Breast epithelium (tissue), 4 donors: ENCODE measurements at regions not wholly inside any gene's neighbourhood (a gene's known extent, or its start where the extent isn't known, plus 50 kb on each side); places are given as distances from the start of the nearest gene placed in this dataset.

Experiments
- DNase-seq, 2 donors: peaks; one replicate each; pipeline ENCODE4 v3.0.0-alpha.2; 2019; ENCODE audit warnings: low spot score in 2 of 2
- H3K27ac ChIP-seq, 2 donors: fragments of 200-600 bp; sonication (generic) in 1 of 2; one replicate each; pipeline ENCODE4 v1.5.1; 2016 to 2019; ENCODE audit warnings: mild to moderate bottlenecking in 1 of 2
- H3K27me3 ChIP-seq, 2 donors: fragments of 200-600 bp; sonication (generic) in 1 of 2; one replicate each; pipeline versions ENCODE4 v1.5.1 to v1.6.0; 2017 to 2019; ENCODE audit warnings: control low read depth in 1 of 2, mild to moderate bottlenecking in 1 of 2
- H3K36me3 ChIP-seq: fragments of 200-600 bp; one replicate; pipeline ENCODE4 v1.5.1; 2019
- H3K4me1 ChIP-seq, 2 donors: fragments of 200-600 bp; sonication (generic); one replicate each; pipeline ENCODE4 v1.5.1; 2016 to 2019; ENCODE audit warnings: control low read depth in 1 of 2
- H3K4me3 ChIP-seq, 3 donors: fragments of 200-600 bp; sonication (generic); 1 replicate in 2 of 3; 2 replicates in 1 of 3; pipeline ENCODE4 v1.5.1; 2016 to 2019; ENCODE audit warnings: mild to moderate bottlenecking in 3 of 3, moderate library complexity in 2 of 3
- H3K9me3 ChIP-seq, 2 donors: fragments of 200-600 bp; sonication (generic) in 1 of 2; one replicate each; pipeline ENCODE4 v1.5.1; 2016 to 2019; ENCODE audit warnings: control low read depth in 1 of 2
- POLR2A ChIP-seq: fragments of 450-650 bp; IDR thresholded peaks from one replicate; pipeline ENCODE4 v1.6.1; 2016; ENCODE audit warnings: antibody characterized with exemption, mild to moderate bottlenecking, moderate library complexity
- POLR2AphosphoS5 ChIP-seq, 3 donors: sonication (generic); formaldehyde crosslinking; IDR thresholded peaks; one replicate each; pipeline ENCODE4 v1.6.1; 2017; ENCODE audit warnings: antibody characterized with exemption in 3 of 3
- intact Hi-C: fragments of 100-400 bp; cut with DNase I; formaldehyde crosslinking; loops from one replicate; pipeline ENCODE4 v1.15.1; 2023; ENCODE audit warnings: low total_unique reads
- TF ChIP-seq, protein P1 (sequence below), 3 donors: fragments of 450-650 bp; IDR thresholded peaks; one replicate each; pipeline ENCODE4 v1.5.1; 2016 to 2017; ENCODE audit warnings: antibody characterized with exemption in 3 of 3, mild to moderate bottlenecking in 3 of 3, moderate library complexity in 3 of 3

DNA sequence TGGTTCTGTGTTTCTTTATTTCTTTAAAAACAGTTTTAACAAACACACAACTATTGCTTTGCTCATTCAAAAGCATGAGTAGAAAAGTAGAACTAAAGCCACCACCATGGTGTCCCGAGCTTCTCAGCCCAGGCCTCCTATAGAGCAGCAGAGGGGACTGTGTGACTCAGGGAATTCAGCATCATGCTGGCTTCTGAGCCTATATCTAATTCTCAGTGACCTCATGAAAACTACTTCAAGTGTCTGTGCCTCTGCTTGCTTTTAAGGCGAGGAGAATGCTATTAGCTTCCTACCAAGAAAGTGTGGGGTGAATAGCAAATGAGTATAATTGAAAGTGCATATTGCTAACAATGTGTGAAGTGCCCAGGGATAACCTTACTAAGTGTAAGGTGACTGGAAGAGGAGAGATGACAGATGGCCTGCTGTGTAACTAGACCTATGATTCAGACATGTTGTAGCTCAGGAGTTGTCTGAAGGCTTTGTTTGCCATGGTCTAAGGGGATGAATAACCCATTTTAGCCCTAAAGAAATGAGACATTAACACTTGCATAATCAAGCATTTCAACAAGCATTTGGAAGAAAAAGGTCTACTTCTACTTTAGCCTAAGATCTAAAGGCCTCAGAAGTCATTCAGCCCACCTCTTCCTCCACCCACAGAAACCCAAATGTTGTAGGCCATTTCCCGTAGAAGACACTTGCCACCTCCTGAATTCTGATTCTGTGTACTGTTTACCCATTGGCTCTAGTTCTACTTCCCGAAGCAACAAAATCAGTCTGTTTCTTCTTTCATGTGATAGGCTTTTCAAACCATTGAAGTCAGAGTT lies 121.5 kb upstream of the ARG1 start:
- H3K27me3 ChIP-seq, result no peaks in the 10 kb centered on the region
- H3K4me1 ChIP-seq, result no peaks in the 10 kb centered on the region
- no peak for DNase-seq
- H3K27ac ChIP-seq, result no peak overlapping the region
- no peaks in the 10 kb centered on the region for H3K36me3 ChIP-seq
- intact Hi-C loops, result no loop called here
- H3K4me3 ChIP-seq, result no peak overlapping the region
- H3K9me3 ChIP-seq, result no peaks in the 10 kb centered on the region
- TF ChIP-seq POLR2A (no peak), POLR2AphosphoS5 (IDR thresholded peaks at IDR 0.05) (no peak)
- TF ChIP-seq, protein P1, sequence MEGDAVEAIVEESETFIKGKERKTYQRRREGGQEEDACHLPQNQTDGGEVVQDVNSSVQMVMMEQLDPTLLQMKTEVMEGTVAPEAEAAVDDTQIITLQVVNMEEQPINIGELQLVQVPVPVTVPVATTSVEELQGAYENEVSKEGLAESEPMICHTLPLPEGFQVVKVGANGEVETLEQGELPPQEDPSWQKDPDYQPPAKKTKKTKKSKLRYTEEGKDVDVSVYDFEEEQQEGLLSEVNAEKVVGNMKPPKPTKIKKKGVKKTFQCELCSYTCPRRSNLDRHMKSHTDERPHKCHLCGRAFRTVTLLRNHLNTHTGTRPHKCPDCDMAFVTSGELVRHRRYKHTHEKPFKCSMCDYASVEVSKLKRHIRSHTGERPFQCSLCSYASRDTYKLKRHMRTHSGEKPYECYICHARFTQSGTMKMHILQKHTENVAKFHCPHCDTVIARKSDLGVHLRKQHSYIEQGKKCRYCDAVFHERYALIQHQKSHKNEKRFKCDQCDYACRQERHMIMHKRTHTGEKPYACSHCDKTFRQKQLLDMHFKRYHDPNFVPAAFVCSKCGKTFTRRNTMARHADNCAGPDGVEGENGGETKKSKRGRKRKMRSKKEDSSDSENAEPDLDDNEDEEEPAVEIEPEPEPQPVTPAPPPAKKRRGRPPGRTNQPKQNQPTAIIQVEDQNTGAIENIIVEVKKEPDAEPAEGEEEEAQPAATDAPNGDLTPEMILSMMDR (IDR thresholded peaks at IDR 0.05), result no peak

DNA sequence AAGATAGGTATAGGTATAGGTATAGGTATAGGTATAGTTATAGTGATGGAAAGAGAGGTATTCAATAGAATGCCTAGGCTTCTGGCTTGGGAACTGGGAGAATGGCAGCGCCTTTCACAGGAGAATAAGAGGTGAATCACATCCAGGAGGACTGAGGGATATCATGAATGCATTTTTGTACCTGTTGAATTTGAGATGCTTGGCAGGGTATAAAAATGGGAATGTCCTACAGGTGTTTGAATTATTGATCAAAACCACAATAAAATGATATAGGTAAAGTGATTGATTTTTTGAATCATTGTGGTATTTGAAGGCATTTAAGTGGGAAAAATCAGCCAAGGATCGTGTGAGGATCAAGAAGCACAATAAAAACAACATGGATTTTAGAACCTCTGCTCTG lies 119.2 kb upstream of the ARG1 start:
- intact Hi-C loops, result no loop called here
- TF ChIP-seq, protein P1 (IDR thresholded peaks at IDR 0.05), result no peak
- no peak for TF ChIP-seq POLR2A
- no peak for TF ChIP-seq POLR2AphosphoS5 (IDR thresholded peaks at IDR 0.05)
- Histone ChIP-seq H3K27me3 (no peaks in the 10 kb centered on the region), H3K27ac (no peak overlapping the region), H3K36me3 (no peaks in the 10 kb centered on the region), H3K4me3 (no peak overlapping the region), H3K9me3 (no peaks in the 10 kb centered on the region), H3K4me1 (no peaks in the 10 kb centered on the region)
- no peak for DNase-seq

DNA sequence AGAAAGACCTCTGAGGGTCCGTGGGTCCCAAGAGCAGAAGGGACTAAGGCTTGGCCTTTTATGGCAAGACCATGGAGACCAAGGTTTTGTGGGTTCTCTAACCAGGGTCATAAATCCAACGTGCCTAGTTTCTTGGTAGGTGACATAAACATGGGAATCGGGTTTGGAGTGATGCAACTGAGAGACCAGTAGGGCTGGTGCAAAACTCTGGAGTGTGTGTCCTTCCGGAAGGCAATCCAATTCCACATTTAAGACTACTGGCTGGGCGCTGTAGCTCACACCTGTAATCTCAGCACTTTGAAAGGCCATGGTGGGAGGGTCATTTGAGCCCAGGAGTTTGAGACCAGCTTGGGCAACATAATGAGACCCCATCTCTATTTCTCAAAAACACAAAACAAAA lies 116.5 kb upstream of the ARG1 start:
- H3K4me3 ChIP-seq, result no peak overlapping the region
- TF ChIP-seq, protein P1 (IDR thresholded peaks at IDR 0.05), result no peak
- TF ChIP-seq POLR2A (no peak), POLR2AphosphoS5 (IDR thresholded peaks at IDR 0.05) (no peak)
- intact Hi-C loops, result no loop called here
- H3K27ac ChIP-seq, result no peak overlapping the region
- no peaks in the 10 kb centered on the region for H3K4me1 ChIP-seq
- no peaks in the 10 kb centered on the region for H3K36me3 ChIP-seq
- H3K27me3 ChIP-seq, result no peaks in the 10 kb centered on the region
- no peaks in the 10 kb centered on the region for H3K9me3 ChIP-seq
- DNase-seq, result no peak

DNA sequence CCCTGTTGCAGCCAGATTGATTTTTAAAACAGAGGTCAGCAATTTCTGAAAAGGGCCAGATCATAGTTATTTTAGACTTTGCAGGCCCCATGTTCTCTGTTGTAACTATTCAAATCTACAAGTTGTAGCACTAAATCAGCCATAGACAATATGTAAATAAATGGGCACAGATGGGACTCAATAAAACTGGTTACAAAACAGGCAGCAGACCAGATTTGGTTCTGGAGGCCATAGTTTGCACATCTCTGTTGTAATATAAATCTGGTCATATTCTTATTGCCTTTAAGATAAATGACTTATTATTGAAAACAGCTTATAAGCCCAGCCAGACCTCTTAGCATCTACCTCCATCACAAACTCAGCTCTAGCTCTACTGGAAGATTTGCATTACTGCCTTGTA lies 114.0 kb upstream of the ARG1 start:
- Histone ChIP-seq H3K9me3 (no peaks in the 10 kb centered on the region), H3K4me3 (no peak overlapping the region), H3K27ac (no peak overlapping the region), H3K4me1 (no peaks in the 10 kb centered on the region), H3K27me3 (no peaks in the 10 kb centered on the region), H3K36me3 (no peaks in the 10 kb centered on the region)
- DNase-seq, result no peak
- TF ChIP-seq POLR2AphosphoS5 (IDR thresholded peaks at IDR 0.05) (no peak), POLR2A (no peak)
- TF ChIP-seq, protein P1 (IDR thresholded peaks at IDR 0.05), result no peak
- intact Hi-C loops, result no loop called here

DNA sequence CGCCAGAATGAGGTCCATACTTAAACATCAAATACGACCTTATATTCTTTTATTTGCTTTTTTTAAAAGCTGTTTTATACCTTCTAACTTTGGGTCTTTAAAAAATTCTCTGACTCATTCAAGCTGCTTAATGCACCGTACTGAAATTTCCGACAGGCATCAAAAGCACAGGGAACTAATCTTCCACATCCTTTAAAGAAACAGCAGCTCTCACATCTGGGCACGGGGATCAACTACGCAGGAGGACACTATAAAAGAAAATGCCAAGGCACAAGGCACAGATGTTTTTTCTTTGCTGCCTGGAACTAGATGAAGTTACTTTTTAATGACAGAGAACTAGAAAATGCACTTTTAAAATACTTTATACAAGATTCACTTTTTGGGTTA lies 112.4 kb upstream of the ARG1 start:
- intact Hi-C loops, result no loop called here
- no peaks in the 10 kb centered on the region for H3K9me3 ChIP-seq
- H3K4me1 ChIP-seq, result no peaks in the 10 kb centered on the region
- no peak overlapping the region for H3K27ac ChIP-seq
- no peak for TF ChIP-seq POLR2A
- TF ChIP-seq, protein P1 (IDR thresholded peaks at IDR 0.05), result no peak
- no peak for TF ChIP-seq POLR2AphosphoS5 (IDR thresholded peaks at IDR 0.05)
- H3K27me3 ChIP-seq, result no peaks in the 10 kb centered on the region
- DNase-seq, result no peak
- no peaks in the 10 kb centered on the region for H3K36me3 ChIP-seq
- no peak overlapping the region for H3K4me3 ChIP-seq
